Neural crest cell (in vitro differentiated cells): ENCODE measurements at regions not wholly inside any gene's neighbourhood (a gene's known extent, or its start where the extent isn't known, plus 50 kb on each side); places are given as distances from the start of the nearest gene placed in this dataset.

Experiments used
- DNase-seq: peaks from one replicate; pipeline ENCODE4 v3.0.0; 2021; ENCODE audit warnings: low read depth, mixed read lengths, low spot score
- H3K27ac Mint-ChIP-seq: one replicate; pipeline ENCODE4 v1.8.0; 2021; ENCODE audit warnings: mild to moderate bottlenecking, mixed read lengths; ENCODE audit not compliant: unreplicated experiment
- H3K27me3 Mint-ChIP-seq: 2 replicates; pipeline ENCODE4 v1.8.0; 2021; ENCODE audit warnings: low read depth, mild to moderate bottlenecking, mixed read lengths
- H3K36me3 Mint-ChIP-seq: 2 replicates; pipeline ENCODE4 v1.8.0; 2021; ENCODE audit warnings: low read depth, mild to moderate bottlenecking, mixed read lengths
- H3K4me1 Mint-ChIP-seq: 2 replicates; pipeline ENCODE4 v1.8.0; 2021; ENCODE audit warnings: mixed read lengths
- H3K4me3 Mint-ChIP-seq: one replicate; pipeline ENCODE4 v1.8.0; 2021; ENCODE audit warnings: mild to moderate bottlenecking, mixed read lengths
- H3K9me3 Mint-ChIP-seq: 2 replicates; pipeline ENCODE4 v1.8.0; 2021; ENCODE audit warnings: mixed read lengths
- TF ChIP-seq, protein P1 (sequence below): fragments of 200-600 bp; sonication (generic); conservative IDR thresholded peaks from 2 replicates; pipeline ENCODE4 v1.5.0; 2021; ENCODE audit warnings: antibody characterized with exemption, mild to moderate bottlenecking

DNA sequence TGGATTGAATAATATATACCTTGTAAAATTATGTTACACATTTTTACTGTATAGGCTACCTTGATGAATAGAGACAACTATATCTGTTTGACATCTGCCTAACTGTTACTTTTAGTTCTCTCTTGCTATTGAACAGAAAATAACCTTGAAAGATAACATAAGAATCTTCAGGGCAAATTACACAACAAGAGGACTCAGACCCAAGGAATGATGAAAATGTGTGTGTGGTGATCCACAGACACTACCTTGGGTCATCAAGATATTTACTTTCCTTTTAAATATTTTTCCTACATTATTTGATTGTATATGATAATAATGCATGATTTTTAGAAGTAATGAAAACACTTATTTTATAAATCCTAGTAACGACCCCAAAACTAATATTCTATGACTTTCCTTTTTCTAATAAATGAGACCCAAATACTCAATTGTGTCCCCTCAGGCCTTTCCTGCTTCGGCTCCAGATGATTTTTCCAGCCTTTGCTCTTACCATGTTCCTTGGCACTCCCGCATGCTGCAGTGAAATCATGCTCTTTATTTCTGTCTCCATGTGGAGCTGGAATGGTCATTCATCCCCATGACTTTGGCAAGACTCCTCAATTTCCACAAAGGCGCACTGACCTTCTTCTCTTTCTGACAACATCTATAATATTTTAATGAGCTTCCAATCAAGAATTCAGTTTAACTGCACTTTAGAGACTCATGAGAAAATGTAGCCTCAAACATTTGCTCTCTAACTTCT, 187.6 kb downstream of the EPM2A start:
- Mint-ChIP-seq H3K9me3 (peaks cover 2% of the 10 kb centered on the region), H3K4me1 (peaks cover 4% of the 10 kb centered on the region), H3K27me3 (no peaks in the 10 kb centered on the region), H3K36me3 (no peaks in the 10 kb centered on the region), H3K27ac (no peak overlapping the region), H3K4me3 (no peak overlapping the region)
- TF ChIP-seq, protein P1, sequence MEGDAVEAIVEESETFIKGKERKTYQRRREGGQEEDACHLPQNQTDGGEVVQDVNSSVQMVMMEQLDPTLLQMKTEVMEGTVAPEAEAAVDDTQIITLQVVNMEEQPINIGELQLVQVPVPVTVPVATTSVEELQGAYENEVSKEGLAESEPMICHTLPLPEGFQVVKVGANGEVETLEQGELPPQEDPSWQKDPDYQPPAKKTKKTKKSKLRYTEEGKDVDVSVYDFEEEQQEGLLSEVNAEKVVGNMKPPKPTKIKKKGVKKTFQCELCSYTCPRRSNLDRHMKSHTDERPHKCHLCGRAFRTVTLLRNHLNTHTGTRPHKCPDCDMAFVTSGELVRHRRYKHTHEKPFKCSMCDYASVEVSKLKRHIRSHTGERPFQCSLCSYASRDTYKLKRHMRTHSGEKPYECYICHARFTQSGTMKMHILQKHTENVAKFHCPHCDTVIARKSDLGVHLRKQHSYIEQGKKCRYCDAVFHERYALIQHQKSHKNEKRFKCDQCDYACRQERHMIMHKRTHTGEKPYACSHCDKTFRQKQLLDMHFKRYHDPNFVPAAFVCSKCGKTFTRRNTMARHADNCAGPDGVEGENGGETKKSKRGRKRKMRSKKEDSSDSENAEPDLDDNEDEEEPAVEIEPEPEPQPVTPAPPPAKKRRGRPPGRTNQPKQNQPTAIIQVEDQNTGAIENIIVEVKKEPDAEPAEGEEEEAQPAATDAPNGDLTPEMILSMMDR, result no peak
- no peak for DNase-seq

DNA sequence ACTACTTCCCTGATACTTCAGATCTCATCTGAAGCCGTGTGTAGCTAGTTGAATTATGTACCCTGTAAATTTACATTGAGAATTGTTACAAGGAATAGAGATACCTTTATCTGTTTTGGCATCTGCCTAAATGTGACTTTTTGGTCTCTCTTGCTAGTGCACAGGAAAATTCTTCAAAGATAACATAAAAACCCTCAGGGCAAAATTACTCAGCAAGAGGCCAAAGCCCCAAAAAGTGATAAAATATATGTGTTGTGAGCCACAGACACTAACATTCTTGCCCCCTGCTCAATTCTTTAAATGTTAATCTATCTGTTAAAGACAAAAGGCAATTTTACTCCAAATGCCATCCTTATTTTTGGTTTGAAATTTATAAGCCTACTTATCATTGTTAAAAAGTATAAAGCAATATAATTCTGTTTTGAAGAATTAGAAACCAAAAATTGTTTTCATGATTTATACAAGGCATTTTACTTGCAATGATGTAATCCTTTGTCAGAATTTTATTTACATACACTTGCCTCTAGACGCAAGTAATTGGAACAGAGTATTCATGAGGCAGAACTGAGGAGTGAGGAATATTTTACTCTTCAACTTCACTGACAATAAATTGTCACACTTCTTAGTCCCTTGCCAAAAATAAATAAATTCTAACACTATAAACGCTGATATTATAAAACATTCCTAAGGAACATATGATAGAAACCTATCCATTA, 186.2 kb downstream of the EPM2A start:
- TF ChIP-seq, protein P1, result no peak
- no peak overlapping the region for H3K27ac Mint-ChIP-seq
- DNase-seq, result no peak
- H3K4me1 Mint-ChIP-seq, result peaks cover 4% of the 10 kb centered on the region
- H3K9me3 Mint-ChIP-seq, result peaks cover 2% of the 10 kb centered on the region
- no peak overlapping the region for H3K4me3 Mint-ChIP-seq
- H3K27me3 Mint-ChIP-seq, result no peaks in the 10 kb centered on the region
- no peaks in the 10 kb centered on the region for H3K36me3 Mint-ChIP-seq

DNA sequence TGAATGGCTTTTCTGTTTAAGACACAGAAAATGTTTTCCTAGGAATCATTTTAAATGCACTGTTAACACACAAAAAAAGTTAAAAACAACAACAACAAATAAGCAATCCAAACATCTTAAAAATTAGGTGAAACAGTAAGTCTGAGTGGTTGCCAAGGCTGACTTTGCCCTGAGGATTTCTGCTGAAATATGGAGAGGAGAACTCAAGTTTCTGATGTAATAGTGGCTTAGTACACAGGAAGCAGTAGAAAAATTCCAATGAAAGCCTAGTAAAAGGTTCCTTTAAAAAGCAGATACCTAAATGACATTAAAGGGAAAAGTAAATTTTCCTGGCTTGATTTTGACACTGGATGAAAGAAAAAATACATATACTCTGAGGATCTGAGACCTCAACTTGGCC, 184.2 kb downstream of the EPM2A start:
- Mint-ChIP-seq H3K4me3 (no peak overlapping the region), H3K36me3 (no peaks in the 10 kb centered on the region), H3K9me3 (peaks cover 2% of the 10 kb centered on the region), H3K27me3 (no peaks in the 10 kb centered on the region), H3K27ac (no peak overlapping the region), H3K4me1 (peaks cover 8% of the 10 kb centered on the region)
- TF ChIP-seq, protein P1, result no peak
- no peak for DNase-seq

DNA sequence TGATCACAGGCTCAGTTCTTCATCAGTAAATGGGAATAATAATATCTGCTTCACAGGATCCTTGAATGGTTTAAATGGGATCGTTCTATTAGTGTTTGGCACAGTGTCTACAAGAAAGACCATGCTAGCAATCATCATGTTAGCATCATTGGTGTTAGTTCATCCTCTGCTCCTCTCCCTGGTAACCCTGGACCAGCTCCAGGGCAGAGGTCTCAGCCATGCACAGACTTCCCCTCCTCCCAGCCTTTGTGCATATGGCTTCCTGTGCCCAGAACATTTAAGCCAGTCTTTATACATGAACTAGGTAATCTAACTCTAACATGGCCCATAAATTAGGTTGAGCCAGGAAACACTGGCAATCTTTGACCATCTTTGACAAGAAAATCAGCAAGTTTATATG, 180.2 kb downstream of the EPM2A start:
- no peak for DNase-seq
- no peaks in the 10 kb centered on the region for H3K9me3 Mint-ChIP-seq

DNA sequence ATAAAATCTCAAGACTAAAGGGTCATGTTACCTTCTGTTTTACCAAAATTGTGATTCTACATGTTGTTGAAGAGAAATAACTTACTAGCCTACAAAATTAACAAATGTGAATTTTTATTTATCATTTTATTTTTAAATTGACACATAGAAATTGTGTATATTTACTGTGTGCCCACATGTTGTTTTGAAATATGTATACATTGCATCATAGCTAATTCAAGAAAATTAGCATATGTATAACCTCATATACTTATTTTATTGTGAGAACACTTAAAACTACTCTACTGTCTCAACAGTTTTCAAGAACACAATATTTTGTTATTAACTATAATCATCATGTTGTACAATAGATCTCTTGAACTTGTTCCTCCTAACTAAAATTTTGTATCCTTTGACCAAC, 177.8 kb downstream of the EPM2A start:
- Mint-ChIP-seq H3K36me3 (no peaks in the 10 kb centered on the region), H3K9me3 (no peaks in the 10 kb centered on the region), H3K4me3 (no peak overlapping the region), H3K27me3 (no peaks in the 10 kb centered on the region), H3K4me1 (peaks cover 11% of the 10 kb centered on the region), H3K27ac (no peak overlapping the region)
- no peak for DNase-seq
- TF ChIP-seq, protein P1, result no peak

More for the DNA sequence above, 180.2 kb downstream of the EPM2A start:
- Mint-ChIP-seq H3K4me3 (no peak overlapping the region), H3K27me3 (no peaks in the 10 kb centered on the region), H3K36me3 (no peaks in the 10 kb centered on the region), H3K27ac (no peak overlapping the region), H3K4me1 (peaks cover 4% of the 10 kb centered on the region)
- TF ChIP-seq, protein P1, result no peak
